PFSK-1 (cell line): ENCODE measurements at regions not wholly inside any gene's neighbourhood (a gene's known extent, or its start where the extent isn't known, plus 50 kb on each side); places are given as distances from the start of the nearest gene placed in this dataset.

Source experiments
- POLR2AphosphoS5 ChIP-seq: IDR thresholded peaks from 2 replicates; pipeline ENCODE4 v1.6.1; 2012; ENCODE audit warnings: low read depth, mild to moderate bottlenecking, control low read depth, low read length, moderate library complexity
- SIN3A ChIP-seq: IDR thresholded peaks from 2 replicates; pipeline ENCODE4 v1.6.1; 2012; ENCODE audit warnings: mild to moderate bottlenecking, low read length, moderate library complexity, borderline replicate concordance; ENCODE audit not compliant: insufficient read depth
- TAF1 ChIP-seq: IDR thresholded peaks from 2 replicates; pipeline ENCODE4 v1.6.1; 2012; ENCODE audit warnings: low read length, control low read depth, borderline replicate concordance; ENCODE audit not compliant: insufficient read depth

DNA sequence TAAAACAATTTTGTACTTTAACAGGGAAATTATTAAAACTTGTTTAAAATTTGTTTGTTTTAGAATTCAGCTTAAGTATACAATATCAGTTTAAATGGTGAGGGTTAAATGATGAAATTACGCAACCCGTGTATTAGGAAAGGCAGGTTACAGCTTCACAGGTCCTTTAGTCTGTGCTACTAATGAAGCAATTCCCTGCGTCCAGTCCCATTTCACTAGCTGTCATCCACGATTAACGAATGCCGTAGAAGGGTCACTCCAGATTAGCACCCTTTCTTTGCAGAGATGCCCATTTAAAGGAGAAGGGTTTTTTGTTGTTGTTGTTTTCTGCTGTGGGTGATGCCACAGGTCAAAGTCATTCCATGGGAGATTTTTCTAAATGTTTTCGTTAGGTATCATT, 457.6 kb upstream of the SLC10A2 start:
- TF ChIP-seq TAF1 (no peak), SIN3A (no peak), POLR2AphosphoS5 (no peak)
